NCI-H146 treated with DMSO at 0.1 percent for 48 hours (cell line): ENCODE measurements at regions not wholly inside any gene's neighbourhood (a gene's known extent, or its start where the extent isn't known, plus 50 kb on each side); places are given as distances from the start of the nearest gene placed in this dataset.

Source experiments
- DNase-seq: peaks from one replicate; lab custom pipeline; 2025; ENCODE audit not compliant: unreplicated experiment; lab: John Stamatoyannopoulos, UW

GRCh38 chr6:73923905-73924485 lies 228.0 kb downstream of the CD109 start:
- no peak for DNase-seq

GRCh38 chr6:73903155-73903554 lies 207.2 kb downstream of the CD109 start:
- no peak for DNase-seq

GRCh38 chr6:73901986-73902385 lies 206.0 kb downstream of the CD109 start:
- DNase-seq: no peak

GRCh38 chr6:73901311-73901710 lies 205.3 kb downstream of the CD109 start:
- DNase-seq: no peak

- no peak for DNase-seq
Measured at GRCh38 chr6:73898599-73898998, 202.6 kb downstream of the CD109 start.

- no peak for DNase-seq
Measured at GRCh38 chr6:73893696-73894095, 197.7 kb downstream of the CD109 start.

- DNase-seq: no peak
Measured at GRCh38 chr6:73888050-73888449, 192.0 kb downstream of the CD109 start.

GRCh38 chr6:73885393-73885792 lies 189.4 kb downstream of the CD109 start:
- DNase-seq: no peak

GRCh38 chr6:73884540-73884939 lies 188.5 kb downstream of the CD109 start:
- DNase-seq: no peak

GRCh38 chr6:73879501-73880293 lies 183.7 kb downstream of the CD109 start:
- DNase-seq: no peak

- no peak for DNase-seq
Measured at GRCh38 chr6:73878403-73878802, 182.4 kb downstream of the CD109 start.
